ENCODE measurements at regions not wholly inside any gene's neighbourhood (a gene's known extent, or its start where the extent isn't known, plus 50 kb on each side); places are given as distances from the start of the nearest gene placed in this dataset.
"Not testable (repeated sequence)": the region's sequence is repeated elsewhere in the genome, so short reads cannot be mapped to it uniquely, and the experiment has no call there.

GRCh38 chr2:225894236-225894980 lies 494.9 kb downstream of the NYAP2 start:
- FAIRE-seq: peak; percentile 37

DNA sequence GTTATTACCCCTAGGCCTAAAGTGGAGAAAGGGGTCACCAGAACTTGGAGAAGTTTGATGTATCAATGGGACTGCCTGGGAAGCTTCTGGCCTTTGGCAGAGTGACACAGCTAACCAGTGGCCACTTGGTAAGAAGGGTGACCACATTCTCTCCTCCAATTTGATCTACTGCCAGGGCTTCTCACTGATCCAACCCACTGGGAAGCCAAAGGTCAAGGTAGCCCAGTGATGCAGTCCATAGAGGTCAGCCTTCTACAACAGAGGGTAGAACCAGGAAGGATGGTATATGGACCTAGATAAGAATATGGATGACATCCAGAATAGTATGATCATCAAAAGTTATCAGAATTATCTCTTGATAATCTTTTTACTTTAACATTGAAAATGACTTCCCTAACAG lies 493.6 kb downstream of the NYAP2 start:
- no peak for FAIRE-seq

DNA sequence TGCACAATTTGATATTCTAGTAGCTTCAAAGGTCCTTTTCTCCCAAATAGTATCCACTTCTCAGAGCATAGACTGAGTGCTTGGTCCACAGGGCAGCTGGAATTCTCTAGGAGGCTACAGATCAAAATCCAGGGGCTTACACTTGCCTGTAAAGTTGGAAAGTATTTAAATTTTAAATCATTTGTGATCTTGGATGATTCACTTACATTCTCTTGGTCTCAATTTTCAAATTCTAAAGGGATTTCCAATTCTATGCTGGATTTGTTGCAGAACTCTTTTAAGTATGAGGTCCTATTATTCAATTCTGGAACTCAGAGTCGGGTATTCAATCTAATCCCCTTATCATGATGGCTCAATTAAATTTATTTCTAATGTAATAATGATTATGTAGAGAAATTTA lies 492.3 kb downstream of the NYAP2 start:
- no peak for FAIRE-seq

GRCh38 chr2:225891013-225891412 lies 491.5 kb downstream of the NYAP2 start:
- FAIRE-seq: no peak

GRCh38 chr2:225889452-225889851 lies 489.9 kb downstream of the NYAP2 start:
- FAIRE-seq: peak; percentile 96

GRCh38 chr2:225867071-225867470 lies 467.6 kb downstream of the NYAP2 start:
- FAIRE-seq: no peak

- no peak for FAIRE-seq
These were observed 466.0 kb downstream of the NYAP2 start for GRCh38 chr2:225865468-225865867.

DNA sequence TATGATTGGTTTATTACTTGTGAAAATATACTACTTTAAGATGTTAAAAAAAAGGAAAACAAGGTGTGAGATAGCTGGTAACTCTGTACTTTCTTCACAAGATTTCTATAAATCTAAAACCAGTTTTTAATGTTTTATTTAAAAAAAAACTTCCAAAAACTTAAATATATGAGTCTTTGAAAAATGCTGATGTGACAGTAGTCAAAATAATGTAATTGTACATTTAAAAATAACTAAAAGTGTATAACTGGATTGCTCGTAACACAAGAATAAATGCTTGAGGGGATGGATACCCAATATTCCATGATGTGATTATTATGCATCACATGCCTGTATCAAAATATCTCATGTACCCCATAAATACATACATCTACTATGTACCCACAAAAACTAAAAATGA lies 464.9 kb downstream of the NYAP2 start:
- peak; percentile 21 for FAIRE-seq

- peak; percentile 100 for FAIRE-seq
These were observed 443.4 kb downstream of the NYAP2 start for GRCh38 chr2:225842939-225843338.

GRCh38 chr2:225841314-225841713 lies 441.8 kb downstream of the NYAP2 start:
- peak; percentile 96 for FAIRE-seq

GRCh38 chr2:225837328-225837727 lies 437.8 kb downstream of the NYAP2 start:
- no peak for FAIRE-seq

DNA sequence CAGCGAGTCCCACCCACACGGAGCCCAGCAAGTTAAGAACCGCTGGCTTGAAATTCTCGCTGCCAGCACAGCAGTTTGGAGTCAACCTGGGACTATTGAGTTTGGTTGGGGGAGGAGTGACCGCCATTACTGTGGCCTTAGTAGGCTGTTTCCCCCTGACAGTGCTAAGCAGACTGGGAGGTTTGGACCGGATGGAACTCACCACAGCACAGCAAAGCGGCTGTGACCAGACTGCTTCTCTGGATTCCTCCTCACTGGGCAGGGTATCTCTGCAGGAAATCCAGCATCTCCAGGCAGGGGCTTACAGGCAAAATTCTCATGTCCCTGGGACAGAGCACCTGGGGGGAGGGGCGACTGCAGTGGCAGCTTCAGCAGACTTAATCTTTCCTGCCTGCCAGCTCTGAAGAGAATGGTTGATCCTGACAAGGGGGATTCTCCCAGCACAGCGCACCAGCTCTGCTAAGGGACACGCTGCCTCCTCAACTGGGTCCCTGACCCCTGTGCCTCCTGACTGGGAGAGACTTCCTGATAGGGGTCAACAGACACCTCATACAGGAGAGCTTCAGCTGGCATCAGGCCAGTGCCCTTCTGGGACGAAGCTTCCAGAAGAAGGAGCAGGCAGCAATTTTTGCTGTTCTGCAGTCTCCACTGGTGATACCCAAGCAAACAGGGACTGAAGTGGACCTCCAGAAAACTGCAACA lies 425.4 kb downstream of the NYAP2 start:
- no peak for FAIRE-seq

DNA sequence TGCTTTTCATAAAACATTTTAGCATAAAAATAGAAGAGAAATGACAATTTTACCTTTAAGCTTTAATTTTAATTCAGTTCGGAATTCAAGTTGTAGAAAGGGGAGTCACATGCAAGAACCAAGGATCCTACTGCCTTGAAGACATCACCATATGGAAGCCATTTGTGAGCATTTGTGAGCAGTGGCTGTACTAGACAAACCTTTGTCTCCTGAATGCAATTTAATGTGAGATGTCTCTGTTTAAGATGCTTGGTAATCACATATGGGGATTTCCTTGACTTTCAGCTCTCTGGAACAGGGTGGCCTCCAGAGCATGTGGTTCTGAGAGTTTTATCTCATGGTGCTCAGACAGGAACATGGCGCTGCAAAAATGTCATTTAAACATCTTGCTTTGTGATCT lies 421.8 kb downstream of the NYAP2 start:
- no peak for FAIRE-seq

GRCh38 chr2:225820826-225821225 lies 421.3 kb downstream of the NYAP2 start:
- FAIRE-seq: no peak

GRCh38 chr2:225814554-225814953 lies 415.0 kb downstream of the NYAP2 start:
- FAIRE-seq: no peak

DNA sequence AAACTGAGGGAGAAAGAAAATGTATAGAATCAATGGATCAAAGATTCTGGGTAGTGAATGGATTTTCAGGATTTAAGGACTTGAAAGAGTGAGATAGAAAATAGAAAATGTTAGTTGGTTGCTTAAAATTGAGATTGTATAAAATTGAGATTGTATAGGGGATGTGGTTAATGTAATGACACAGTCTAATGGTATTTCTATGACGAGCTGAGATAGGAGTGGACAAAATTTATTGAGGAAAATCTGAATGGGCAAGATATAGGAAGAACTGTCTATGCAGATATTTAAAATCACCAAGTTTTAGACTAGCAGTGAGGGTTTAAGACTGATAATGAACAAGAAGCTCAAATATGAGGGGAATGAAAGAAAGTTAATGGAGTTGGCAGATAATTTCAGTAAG lies 406.6 kb downstream of the NYAP2 start:
- FAIRE-seq: no peak

DNA sequence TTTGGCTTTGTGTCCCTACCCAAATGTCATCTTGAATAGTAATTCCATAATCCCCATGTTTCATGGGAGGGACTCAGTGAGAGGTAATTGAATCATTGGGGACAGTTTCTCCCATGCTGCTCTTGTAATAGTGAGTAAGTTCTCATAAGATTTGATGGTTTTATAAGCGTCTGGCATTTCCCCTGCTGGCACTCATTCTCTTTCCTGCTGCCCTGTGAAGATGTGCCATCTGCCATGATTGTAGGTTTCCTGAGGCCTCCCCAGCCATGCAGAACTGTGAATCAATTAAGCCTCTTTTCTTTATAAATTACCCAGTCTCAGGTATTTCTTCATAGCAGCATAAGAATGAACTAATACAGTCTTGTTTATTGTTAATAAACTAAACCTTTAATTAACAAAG lies 402.6 kb downstream of the NYAP2 start:
- FAIRE-seq: not testable (repeated sequence)

DNA sequence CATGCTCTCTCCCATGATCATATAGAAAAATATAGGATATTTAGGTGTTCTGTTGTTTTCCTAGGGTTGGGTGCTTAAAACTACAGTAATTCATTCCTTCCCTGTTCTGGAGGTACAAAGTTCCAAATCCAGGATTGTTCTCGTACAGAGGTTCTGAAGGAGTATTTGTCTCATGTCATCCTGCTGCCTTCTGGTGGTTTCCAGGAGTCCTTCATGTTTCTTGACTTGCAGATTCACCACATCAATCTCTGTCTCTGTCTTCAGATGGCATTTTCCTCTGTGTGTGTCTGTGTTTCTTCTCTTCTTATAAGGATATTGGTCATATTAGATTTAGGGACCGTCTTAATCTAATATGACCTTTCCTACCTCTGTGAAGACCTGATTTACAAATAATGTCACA lies 397.9 kb downstream of the NYAP2 start:
- FAIRE-seq: no peak

DNA sequence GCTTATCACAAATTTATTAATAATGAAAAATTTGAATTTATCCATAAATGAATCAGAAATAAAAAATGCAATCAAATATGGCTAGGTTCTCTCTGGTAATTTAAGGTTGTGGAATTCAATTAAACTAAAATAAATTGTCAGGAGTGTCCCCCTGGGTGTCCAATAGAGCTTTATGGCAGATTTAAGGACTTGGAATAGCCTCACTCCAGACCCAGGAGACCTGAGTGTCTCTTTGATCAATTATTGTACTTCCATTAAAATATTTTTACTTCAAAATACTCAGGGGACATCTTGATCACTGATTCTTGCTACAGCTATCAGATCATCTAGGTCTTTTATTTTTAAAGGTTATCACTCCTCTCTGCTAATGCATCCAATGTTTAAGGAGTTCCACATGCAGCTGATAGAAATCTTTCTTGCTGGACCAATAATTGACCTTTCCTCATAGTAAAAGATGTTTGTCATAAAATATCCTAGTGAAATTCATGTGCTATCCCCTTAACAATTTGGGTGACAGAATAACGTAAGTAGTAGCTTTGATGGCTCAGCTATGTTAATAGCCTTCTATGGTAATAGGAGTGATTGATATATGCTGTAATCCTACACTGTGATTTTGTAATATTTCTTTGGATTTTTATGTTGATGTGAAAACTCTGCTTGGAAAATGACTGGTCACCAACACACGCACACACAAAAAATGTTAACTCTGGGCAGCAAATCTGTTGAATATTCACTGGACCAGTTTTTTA lies 395.3 kb downstream of the NYAP2 start:
- no peak for FAIRE-seq

DNA sequence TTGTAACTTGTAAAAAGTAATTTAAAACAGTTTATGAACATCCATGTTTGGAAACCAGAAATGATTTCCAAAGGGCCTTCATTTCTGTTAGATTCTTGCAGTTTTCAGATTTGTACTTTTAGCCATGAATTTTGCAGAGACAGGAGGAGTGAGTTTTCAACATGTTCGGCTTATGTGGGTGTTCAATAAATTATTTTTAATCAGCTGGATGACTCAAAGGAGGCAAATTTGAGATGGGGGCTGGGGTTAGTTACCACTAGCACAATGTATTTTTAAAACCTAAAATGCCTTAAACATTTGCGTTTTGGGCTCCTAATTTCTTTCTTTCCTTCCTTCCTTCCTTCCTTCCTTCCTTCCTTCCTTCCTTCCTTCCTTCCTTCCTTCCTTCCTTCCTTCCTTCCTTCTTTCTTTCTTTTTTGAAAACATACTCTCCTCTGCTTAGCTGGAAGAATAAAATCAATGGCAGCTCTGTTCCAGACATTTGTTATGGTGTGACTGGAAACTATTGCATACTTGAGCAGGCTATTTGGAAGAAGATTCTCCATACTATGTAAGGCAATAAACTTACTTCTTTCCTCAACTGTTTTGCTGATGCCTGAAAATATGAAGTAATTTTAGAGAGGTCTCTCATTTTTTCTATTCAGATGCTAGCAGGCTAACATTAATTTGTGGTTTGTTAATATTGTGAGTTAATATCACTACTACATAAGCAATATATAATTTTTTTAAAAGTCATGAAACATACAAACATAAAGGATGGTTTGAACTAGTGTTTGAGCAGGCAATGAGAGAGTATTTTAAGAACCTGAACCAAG lies 394.4 kb downstream of the NYAP2 start:
- FAIRE-seq: no peak

DNA sequence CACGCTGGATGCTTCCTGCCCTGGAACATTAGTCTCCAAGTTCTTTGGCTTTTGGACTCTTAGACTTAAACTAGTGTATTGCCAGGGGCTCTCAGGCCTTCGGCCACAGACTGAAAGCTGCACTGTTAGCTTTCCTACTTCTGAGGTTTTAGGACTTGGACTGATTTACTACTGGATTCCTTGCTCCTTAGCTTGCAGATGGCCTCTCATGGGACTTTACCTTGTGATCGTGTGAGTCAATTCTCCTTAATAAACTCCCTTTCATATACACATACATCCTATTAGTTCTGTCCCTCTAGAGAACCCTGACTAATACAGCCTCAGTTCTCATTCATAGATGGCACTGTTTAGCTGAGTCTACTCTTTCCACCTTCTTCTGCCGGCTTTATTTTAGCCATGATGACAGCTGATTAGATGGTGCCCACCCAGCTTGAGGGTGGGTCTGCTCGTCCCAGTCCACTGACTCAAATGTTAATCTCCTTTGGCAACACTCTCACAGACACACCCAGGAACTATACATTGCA lies 389.1 kb downstream of the NYAP2 start:
- FAIRE-seq: no peak

DNA sequence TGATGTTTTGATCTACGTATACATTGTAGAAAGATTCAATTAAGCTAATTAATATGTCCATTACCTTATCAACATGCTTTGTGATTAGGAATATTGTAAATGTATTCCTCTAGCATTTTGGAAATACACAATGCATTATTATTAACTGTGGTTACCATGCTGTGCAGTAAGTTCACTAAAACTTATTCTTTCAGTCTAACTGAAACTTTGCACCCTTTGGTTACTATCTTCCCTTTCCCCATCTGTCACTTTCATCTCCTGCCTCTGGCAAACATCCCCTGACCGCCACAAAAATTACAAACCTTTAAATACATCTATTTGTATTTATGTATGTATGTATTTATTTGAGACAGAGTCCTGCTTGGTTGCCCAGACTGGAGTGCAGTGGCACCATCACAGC lies 388.0 kb downstream of the NYAP2 start:
- FAIRE-seq: no peak

DNA sequence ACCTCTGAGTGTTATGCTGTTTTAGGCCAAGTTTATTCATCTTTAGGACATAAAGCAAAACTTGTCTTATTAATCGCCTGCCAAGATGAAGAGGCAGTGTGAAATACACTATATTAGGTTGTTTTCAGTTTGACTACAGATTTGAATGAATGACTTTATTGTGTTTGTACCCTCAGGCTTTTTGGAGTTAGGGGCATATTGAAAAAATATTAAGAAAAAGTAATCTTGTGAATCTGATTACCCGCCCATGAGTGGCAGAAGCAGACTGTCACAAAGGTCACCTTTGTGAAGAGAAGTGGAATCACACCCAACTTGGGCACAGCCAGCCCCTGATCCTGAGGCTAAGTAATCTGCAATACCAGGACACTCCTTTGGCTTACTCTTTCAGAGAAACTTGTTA lies 382.5 kb downstream of the NYAP2 start:
- no peak for FAIRE-seq

Measured in endometrium (tissue), 2 donors.